ENCODE measurements at regions not wholly inside any gene's neighbourhood (a gene's known extent, or its start where the extent isn't known, plus 50 kb on each side); places are given as distances from the start of the nearest gene placed in this dataset.
"Not testable (repeated sequence)": the region's sequence is repeated elsewhere in the genome, so short reads cannot be mapped to it uniquely, and the experiment has no call there.

DNA sequence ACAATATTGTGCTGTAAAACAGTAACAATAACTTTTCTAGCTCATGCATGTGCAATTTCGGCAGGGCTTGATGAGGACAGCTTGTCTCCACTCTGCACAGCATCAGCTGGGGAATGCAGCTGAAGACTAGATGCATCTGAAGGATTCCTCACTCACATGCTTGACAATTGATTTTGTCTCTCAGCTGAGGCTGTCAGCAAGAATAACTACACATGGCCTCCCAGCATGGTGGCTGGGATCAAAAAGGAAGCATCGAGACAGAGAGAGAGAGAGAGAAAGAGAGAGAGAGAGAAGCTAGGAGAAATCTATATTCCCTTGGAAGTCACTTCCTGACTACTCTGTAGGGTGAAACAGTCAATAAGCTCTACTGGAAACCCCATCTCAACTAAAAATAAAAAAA, 487.1 kb downstream of the PLOD2 start:
- no peak for DNase-seq

- DNase-seq, result no peak
Measured at GRCh38 chr3:145678401-145678800, 482.6 kb downstream of the PLOD2 start.

DNA sequence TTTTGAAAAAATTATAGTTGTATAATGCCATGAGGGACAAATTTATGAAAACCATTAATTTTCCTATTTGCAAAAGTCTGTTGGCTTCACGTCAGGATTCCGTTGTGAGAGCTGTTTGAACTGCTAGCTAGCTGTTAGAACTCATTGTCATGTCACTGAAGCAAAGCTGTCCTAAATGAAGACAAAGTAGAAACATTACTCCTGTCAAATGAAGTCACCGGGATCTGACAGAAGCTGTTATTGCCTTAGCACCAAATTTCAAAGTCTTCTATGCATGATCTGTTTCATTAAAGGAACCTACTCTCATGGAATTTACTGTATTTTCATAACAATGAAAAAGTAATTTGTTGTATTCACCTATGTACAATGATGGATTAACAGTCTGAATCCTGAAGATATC, 479.8 kb downstream of the PLOD2 start:
- DNase-seq, result no peak

DNA sequence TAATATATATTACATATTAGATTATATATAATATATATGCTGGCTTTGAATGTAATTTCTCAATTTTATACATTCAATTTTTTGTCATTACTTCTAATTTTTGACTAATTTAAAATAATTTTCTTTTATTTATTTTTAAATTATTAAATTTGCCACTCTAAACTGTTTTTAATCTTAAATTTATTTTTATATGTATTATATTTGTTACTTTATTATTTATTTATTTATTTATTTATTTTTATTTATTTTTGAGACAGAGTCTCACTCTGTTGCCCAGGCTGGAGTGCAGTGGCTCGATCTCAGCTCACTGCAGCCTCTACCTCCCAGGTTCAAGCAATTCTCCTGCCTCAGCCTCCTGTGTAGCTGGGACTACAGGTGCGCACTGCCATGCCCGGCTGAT, 473.0 kb downstream of the PLOD2 start:
- DNase-seq, result not testable (repeated sequence)

DNA sequence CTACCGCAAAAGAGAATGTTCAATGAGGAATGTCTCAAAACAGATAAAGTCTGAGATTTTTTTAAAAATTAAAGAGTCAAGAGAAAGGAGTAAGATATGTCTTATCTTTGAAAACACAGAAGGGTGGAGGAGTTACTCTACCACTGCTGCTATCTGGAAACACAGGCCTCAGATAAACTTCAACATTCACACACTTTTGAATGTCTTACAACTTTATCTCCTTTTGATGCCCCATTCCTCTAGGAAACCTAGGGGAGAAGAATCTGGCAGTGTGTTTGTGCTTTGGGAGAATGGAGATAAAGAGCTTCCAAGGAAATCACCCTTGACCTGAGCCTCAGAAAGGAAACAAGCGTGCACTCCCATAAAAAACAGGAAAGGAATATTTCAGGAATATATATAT, 468.2 kb downstream of the PLOD2 start:
- no peak for DNase-seq

GRCh38 chr3:145696011-145696410, 465.0 kb downstream of the PLOD2 start:
- DNase-seq, result no peak

DNA sequence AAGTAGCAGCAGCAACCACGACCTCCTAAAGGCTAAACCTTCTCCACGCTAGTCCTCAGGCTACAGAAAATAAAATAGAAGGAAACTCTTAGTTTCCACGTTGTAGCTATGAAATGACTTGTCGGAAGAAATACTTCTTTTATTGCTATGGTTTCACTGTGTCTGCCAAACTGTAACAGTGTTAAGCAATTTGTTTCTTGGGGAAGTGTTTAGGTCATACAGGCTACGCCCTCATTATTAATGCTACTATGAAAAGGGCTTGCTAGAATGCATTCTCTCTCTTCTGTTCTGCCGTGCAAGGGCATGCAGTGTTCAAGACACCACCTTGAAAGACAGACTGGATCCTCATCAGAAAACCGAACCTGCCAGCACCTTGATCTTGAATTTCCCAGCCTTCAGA, 462.7 kb downstream of the PLOD2 start:
- DNase-seq, result no peak

DNA sequence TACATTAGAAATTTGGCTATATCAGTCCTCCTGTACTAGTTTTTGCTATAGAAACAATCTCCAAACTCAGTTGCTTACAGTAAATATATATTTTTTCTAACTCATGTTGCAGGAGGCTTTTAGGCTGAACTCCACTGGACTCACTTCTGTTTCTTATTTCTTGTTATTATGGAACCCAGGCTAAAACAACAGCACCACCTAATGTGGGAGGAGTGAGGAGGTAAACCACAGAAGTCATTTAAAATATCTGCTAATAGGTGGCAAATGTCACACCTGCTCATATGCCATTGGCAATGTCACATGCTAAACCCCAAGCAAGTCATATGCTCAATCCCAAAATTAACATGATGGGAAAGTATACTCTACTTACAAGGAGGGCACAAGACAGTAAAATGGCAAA, 462.2 kb downstream of the PLOD2 start:
- no peak for DNase-seq

DNA sequence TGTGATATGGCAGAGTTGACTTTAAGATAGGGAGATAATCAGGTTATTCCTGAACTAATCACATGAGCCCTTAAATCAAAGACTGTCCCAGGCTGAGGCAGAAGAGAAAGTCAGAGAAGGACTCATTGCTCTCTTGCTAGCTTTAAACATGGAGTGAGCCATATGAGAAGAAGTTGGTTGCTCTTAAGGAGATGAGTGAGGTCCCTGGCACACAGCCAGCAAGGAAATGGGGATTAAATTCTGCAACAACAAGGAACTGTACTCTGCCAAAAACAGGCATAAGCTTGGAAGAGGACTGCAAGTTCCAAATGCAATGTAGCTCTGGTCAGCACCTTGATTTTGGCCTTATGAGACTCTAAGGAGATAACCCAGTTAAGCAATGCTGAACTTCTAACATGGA, 457.0 kb downstream of the PLOD2 start:
- no peak for DNase-seq

DNA sequence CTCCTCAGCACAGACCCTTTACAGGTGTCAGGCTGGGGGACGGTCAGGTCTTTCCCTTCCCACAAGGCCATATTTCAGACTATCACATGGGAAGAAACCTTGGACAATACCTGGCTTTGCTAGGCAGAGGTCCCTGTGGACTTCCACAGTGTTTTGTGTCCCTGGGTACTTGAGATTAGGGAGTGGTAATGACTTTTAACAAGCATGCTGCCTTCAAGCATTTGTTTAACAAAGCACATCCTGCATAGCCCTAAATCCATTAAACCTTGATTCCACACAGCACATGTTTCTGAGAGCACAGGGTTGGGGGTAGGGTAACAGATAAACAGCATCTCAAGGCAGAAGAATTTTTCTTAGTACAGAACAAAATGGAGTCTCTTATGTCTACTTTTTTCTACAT, 451.2 kb downstream of the PLOD2 start:
- not testable (repeated sequence) for DNase-seq

- DNase-seq, result no peak
Measured at GRCh38 chr3:145716519-145716918, 444.5 kb downstream of the PLOD2 start.

- no peak for DNase-seq
Measured at GRCh38 chr3:145719114-145719513, 441.9 kb downstream of the PLOD2 start.

DNA sequence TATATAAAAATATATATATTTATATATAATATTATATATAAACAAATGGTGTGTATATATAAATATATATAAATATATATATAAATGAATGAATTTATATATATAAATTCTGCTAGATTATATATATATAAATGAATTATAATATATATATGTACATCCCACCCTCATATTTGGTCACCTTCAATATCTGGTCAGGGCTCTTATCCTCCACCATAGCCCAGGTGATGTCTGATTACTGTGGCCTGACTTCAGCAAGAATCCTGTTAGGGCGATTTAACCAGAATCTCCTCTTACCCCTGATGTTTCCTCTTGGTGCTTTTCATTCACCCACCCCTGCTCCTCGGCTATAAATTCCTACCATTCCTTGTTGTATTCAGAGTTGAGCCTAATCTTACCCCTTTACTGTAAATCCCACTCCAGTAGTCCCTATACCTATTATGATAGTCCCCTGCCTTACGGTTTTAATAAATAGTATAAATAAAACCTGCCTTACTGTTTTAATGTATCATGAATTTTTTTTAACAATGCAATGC, 439.6 kb downstream of the PLOD2 start:
- no peak for DNase-seq

- DNase-seq, result no peak
Measured at GRCh38 chr3:145721815-145722214, 439.2 kb downstream of the PLOD2 start.

DNA sequence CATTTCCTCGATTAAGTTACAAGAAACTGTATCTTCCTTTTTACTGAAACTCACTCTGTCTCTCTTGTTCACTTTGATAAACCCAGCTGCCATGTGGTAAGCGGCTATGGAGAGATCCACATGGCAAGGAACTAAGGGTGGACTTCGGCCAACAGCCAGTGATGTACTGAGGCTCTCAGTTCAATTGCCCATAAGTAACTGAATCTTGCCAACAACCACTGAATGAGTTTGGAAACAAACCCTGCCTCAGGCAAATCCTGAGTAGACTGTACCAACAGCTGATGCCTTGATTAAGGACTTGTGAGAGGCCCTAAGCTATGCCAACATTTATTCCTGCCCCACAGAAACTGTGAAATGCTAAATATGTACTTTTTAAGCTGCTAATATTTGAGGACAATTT, 433.5 kb downstream of the PLOD2 start:
- no peak for DNase-seq

DNA sequence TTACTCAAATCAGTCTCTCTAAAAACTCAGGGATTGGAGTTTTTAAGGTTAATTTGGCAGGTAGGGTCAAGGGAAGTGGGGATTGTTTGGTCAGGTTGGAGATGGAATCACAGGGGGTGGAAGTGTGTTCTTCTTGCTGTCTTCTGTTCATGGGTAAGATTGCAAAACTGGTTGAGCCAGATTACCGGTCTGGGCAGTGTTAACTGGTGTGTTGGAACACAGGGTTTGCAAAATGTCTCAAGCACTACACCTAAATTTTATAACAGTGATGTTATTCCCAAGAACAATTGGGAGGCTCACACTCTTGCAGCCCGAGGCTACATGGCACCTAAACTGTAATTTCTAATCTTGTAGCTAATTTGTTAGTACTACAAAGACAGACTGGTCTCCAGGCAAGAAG, 425.4 kb downstream of the PLOD2 start:
- DNase-seq, result no peak

GRCh38 chr3:145737952-145738351, 423.0 kb downstream of the PLOD2 start:
- DNase-seq, result no peak

DNA sequence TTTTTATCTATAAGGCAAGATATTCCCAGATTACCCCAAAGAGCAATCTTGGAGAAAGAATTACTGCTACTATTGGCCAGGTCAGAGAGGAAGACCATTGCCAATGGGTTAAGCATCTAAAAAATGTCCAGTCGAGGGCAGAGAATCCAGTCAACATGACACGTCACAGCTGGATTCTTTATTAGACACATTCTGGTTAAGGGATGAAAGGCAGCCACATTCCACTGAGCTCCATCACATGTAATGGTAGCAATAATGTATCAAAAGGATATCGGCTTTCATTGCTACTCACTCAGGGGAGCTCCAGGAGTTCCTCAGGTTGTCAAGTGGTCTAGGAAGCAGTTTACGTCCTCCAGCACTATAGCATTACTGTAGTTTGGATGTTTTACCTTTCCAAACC, 421.1 kb downstream of the PLOD2 start:
- no peak for DNase-seq

DNA sequence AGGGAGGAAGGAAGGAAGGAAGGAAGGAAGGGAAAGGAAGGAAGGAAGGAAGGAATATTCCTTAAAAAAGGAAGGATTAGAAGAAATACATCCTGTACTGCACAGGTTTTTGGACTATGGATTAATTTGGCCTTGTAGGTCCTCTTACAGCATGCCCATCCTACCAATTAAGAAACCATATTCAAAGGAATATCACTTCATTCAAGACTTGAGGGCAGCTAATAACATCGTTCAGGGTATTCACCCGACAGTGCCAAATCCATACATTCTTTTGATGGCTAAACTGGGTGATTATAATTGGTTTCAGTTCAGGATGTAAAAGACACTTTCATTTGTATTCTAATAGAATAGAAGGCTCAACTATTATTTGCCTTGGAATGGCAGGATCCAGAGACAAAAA, 410.3 kb downstream of the PLOD2 start:
- DNase-seq, result no peak

DNA sequence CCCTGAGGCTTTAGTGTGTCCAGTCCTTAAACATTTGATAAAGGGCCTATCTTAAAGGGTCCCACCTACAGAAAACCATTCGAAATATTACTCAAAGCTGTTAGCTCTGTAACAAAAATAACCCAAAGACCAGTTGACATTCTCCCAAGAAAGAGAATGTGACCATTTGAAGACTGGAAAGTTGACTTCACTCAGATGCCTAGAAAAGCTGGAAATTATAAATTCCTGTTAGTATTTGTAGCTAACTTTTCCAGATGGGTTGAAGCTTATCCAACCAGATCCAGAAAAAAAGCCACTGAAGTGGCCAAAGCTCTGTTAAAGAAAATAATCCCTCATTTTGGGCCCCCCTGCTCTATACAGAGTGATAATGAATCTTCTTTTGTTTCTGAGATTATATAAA, 408.4 kb downstream of the PLOD2 start:
- DNase-seq, result no peak

DNA sequence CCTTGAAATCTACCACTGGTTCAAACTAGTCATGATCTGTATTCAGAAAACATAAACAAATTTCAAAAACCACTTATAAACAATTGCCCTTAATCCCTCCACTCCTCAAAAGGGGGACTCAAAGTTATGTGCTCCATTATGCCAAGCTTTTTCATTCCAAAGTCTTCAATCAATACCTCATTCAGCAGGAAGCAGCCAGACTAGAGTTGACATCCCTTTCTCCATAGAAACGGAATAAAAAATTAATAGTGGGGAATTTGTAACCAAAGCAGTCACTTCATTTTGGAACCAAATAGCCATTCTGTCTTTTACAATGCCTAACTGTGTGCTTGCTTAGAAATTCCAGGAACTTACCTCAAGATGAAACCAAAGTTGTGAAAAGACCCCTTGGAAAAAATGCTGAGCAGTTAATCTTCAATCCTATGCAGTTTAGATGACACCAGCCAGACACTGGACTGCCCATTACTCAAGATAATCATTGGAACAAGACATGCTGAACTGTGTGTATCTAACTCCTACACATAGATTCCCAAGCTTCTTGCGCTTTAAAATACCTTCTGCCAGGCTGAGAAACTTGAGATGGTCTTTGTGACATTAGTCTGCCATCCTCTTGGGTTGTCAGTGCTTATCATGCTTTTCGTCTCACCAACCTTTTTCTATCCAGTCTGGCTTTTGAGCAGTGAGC, 406.2 kb downstream of the PLOD2 start:
- DNase-seq, result no peak

DNA sequence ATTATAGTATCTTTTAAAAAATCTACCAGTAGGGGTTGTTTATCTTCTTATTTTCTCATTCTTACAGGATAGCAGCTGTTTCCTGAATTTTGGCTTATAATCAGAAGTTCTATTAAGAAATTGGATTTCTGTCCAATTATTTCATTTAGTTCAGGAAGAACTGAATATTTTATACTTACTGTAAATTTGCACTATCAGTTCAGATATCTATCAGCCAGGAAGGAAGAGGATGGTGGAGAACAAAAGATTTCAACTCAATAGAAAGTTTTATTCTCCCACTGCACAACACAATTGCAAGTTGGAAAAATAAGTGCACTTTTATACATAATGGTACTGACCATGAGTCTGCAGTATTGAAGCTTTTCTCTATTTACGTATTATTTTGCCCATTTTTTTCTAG, 400.9 kb downstream of the PLOD2 start:
- DNase-seq, result no peak

DNA sequence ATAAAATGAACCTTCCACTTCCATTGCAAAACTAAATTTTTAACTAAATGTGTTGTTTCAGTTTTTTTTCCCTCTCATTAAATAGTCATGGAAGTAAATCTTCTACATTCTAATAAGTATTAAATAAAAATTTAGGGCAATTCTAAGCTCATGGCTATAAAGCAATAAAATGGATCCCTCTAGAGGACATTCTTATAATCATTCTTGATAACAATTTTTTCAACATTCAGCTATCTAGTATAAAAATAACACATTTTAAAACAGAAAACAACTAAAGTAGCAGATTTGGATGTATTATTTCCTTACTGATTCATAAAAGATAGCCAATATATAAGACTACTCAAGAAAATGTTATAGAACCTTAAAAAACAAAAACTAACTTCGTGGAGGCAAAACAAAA, 393.1 kb downstream of the PLOD2 start:
- DNase-seq, result no peak

- DNase-seq, result peak; percentile 1
Measured at GRCh38 chr3:145776782-145777408, 384.1 kb downstream of the PLOD2 start.

DNA sequence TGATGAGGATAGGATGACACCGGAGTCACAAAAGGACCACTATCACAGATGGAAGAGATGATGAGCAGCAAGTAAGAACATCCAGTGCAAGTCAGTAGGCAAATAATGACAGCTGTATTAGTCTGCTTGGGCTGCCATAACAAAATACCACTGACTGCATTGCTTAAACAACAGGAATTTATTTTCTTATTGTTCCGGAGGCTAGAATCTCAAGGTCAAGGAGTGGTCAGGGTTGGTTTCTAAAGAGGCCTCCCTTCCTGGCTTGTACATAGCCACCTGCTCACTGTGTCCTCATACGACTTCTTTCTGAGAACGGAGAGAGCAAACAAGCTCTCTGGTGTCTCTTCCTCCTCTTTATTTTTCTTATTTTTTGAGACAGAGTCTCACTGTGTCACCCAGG, 380.7 kb downstream of the PLOD2 start:
- DNase-seq, result no peak
